ENCODE measurements at regions not wholly inside any gene's neighbourhood (a gene's known extent, or its start where the extent isn't known, plus 50 kb on each side); places are given as distances from the start of the nearest gene placed in this dataset.

DNA sequence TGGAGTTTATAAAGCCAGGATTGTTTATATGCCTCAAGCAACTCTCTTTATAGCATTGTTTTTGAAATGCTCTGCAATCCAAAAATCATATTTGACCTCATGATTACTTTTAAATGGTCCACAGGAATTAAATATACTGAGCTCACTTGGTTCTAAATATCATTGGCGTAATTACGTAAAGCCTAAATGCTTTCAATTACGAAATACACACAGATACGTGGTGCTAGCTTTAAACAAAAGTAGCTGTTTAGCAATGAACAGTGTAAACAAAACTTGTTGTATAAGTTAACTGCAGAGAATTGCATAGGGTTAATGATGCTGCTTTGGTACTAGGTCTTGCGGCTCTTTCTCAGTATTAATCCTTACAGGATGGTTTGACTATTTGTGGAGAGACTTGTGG lies 346.6 kb downstream of the COG6 start:
- Histone ChIP-seq H3K27ac (ENCODE audit: low read depth, low read length) (no peak overlapping the region), H3K4me1 (ENCODE audit: control insufficient read depth, insufficient read depth, low read length, unreplicated experiment) (no peaks in the 10 kb centered on the region), H3K27me3 (ENCODE audit: insufficient read depth, low read length) (no peaks in the 10 kb centered on the region)

GRCh38 chr13:40013554-40013953 lies 358.1 kb downstream of the COG6 start:
- Histone ChIP-seq H3K4me1 (ENCODE audit: control insufficient read depth, insufficient read depth, low read length, unreplicated experiment) (no peaks in the 10 kb centered on the region), H3K4me3 (ENCODE audit: low read depth, low read length) (no peak overlapping the region), H2AFZ (ENCODE audit: low read length, unreplicated experiment) (no peak overlapping the region)

More for the DNA sequence above, 346.6 kb downstream of the COG6 start:
- no peak overlapping the region for H2AFZ ChIP-seq (ENCODE audit: low read length, unreplicated experiment)
- no peak overlapping the region for H3K4me3 ChIP-seq (ENCODE audit: low read depth, low read length)
- H3K79me2 ChIP-seq (ENCODE audit: control insufficient read depth, insufficient read depth, low read length, unreplicated experiment) = no peaks in the 10 kb centered on the region
- H3K36me3 ChIP-seq (ENCODE audit: insufficient read depth, low read length) = no peaks in the 10 kb centered on the region

GRCh38 chr13:40016953-40017660 lies 361.6 kb downstream of the COG6 start:
- H3K27me3 ChIP-seq (ENCODE audit: insufficient read depth, low read length) = no peaks in the 10 kb centered on the region
- H2AFZ ChIP-seq (ENCODE audit: low read length, unreplicated experiment) = no peak overlapping the region
- no peaks in the 10 kb centered on the region for H3K4me1 ChIP-seq (ENCODE audit: control insufficient read depth, insufficient read depth, low read length, unreplicated experiment)
- H3K36me3 ChIP-seq (ENCODE audit: insufficient read depth, low read length) = no peaks in the 10 kb centered on the region
- no peak overlapping the region for H3K4me3 ChIP-seq (ENCODE audit: low read depth, low read length)
- H3K27ac ChIP-seq (ENCODE audit: low read depth, low read length) = no peak overlapping the region
- no peaks in the 10 kb centered on the region for H3K79me2 ChIP-seq (ENCODE audit: control insufficient read depth, insufficient read depth, low read length, unreplicated experiment)

More at GRCh38 chr13:40013554-40013953, 358.1 kb downstream of the COG6 start:
- Histone ChIP-seq H3K79me2 (ENCODE audit: control insufficient read depth, insufficient read depth, low read length, unreplicated experiment) (no peaks in the 10 kb centered on the region), H3K27ac (ENCODE audit: low read depth, low read length) (no peak overlapping the region), H3K36me3 (ENCODE audit: insufficient read depth, low read length) (no peaks in the 10 kb centered on the region), H3K27me3 (ENCODE audit: insufficient read depth, low read length) (no peaks in the 10 kb centered on the region)

DNA sequence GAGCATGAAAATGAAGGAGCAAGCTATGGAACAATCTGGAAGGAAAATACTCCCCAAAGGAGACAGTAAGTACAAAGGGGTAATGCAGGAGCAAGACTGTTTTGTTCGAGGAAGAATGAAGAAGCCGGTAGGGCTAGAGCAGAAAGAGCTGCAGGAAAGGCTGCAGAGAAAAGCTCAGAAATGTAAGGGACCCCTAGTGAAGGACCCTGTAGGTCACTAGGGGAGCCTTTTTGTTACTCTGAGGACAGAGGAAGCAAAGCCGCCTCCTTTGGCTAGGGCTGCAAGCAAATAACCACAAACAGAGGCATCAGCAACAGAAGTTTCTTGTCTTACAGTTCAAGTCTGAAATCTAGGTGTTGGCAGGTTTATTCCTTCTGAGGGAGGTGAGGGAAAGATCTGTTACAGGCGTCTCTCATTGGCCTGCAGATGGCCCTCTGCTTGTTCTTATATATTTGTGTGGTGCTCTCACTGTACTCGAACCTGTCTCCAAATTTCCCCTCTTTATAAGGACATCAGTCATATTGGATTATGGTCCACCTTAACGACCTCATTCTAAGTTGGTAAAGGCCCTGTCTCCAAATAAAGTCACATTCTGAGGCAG lies 362.3 kb downstream of the COG6 start:
- no peak overlapping the region for H3K27ac ChIP-seq (ENCODE audit: low read depth, low read length)
- H3K79me2 ChIP-seq (ENCODE audit: control insufficient read depth, insufficient read depth, low read length, unreplicated experiment) = no peaks in the 10 kb centered on the region
- no peaks in the 10 kb centered on the region for H3K27me3 ChIP-seq (ENCODE audit: insufficient read depth, low read length)
- no peaks in the 10 kb centered on the region for H3K36me3 ChIP-seq (ENCODE audit: insufficient read depth, low read length)
- H3K4me3 ChIP-seq (ENCODE audit: low read depth, low read length) = no peak overlapping the region
- no peaks in the 10 kb centered on the region for H3K4me1 ChIP-seq (ENCODE audit: control insufficient read depth, insufficient read depth, low read length, unreplicated experiment)
- no peak overlapping the region for H2AFZ ChIP-seq (ENCODE audit: low read length, unreplicated experiment)

DNA sequence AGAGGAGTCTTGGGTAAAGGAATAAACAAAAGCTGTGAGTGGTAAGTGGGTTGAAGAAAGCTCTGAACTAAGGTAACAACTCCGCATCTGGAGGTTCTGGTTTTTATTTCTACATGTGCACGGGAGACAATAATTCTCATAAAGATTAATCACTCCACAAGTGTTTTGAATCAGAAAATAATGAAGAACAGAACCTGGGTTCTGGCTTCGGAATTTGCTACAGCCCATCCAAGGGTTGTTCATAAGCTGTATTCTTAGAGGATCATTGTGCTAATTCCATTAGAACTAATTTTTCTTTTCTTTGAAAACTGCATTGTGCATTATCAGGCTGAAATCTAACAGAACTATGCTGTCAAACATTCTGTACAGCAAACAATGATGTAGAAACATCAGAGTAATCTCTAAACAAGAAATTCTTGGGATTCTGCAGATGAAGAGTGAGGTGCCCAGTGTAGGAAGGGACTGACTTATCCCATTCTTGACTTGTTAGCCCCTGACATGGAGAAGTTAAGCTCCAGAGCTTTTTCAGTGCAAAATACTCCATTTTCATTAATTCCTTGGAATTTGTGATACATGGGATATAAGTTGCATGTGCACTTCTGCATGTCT lies 368.2 kb downstream of the COG6 start:
- H3K79me2 ChIP-seq (ENCODE audit: control insufficient read depth, insufficient read depth, low read length, unreplicated experiment) = no peaks in the 10 kb centered on the region
- H3K27me3 ChIP-seq (ENCODE audit: insufficient read depth, low read length) = no peaks in the 10 kb centered on the region
- no peak overlapping the region for H2AFZ ChIP-seq (ENCODE audit: low read length, unreplicated experiment)
- peaks cover 22% of the 10 kb centered on the region for H3K4me1 ChIP-seq (ENCODE audit: control insufficient read depth, insufficient read depth, low read length, unreplicated experiment)
- H3K36me3 ChIP-seq (ENCODE audit: insufficient read depth, low read length) = no peaks in the 10 kb centered on the region
- no peak overlapping the region for H3K4me3 ChIP-seq (ENCODE audit: low read depth, low read length)
- H3K27ac ChIP-seq (ENCODE audit: low read depth, low read length) = no peak overlapping the region

GRCh38 chr13:40024204-40024966 lies 368.9 kb downstream of the COG6 start:
- H3K27me3 ChIP-seq (ENCODE audit: insufficient read depth, low read length) = no peaks in the 10 kb centered on the region
- no peaks in the 10 kb centered on the region for H3K79me2 ChIP-seq (ENCODE audit: control insufficient read depth, insufficient read depth, low read length, unreplicated experiment)
- H3K27ac ChIP-seq (ENCODE audit: low read depth, low read length) = peak overlapping the region; percentile 50
- no peak overlapping the region for H2AFZ ChIP-seq (ENCODE audit: low read length, unreplicated experiment)
- no peaks in the 10 kb centered on the region; the same call in 1 of the 2 replicates for H3K36me3 ChIP-seq (ENCODE audit: insufficient read depth, low read length)
- no peak overlapping the region for H3K4me3 ChIP-seq (ENCODE audit: low read depth, low read length)
- H3K4me1 ChIP-seq (ENCODE audit: control insufficient read depth, insufficient read depth, low read length, unreplicated experiment) = peaks cover 22% of the 10 kb centered on the region

DNA sequence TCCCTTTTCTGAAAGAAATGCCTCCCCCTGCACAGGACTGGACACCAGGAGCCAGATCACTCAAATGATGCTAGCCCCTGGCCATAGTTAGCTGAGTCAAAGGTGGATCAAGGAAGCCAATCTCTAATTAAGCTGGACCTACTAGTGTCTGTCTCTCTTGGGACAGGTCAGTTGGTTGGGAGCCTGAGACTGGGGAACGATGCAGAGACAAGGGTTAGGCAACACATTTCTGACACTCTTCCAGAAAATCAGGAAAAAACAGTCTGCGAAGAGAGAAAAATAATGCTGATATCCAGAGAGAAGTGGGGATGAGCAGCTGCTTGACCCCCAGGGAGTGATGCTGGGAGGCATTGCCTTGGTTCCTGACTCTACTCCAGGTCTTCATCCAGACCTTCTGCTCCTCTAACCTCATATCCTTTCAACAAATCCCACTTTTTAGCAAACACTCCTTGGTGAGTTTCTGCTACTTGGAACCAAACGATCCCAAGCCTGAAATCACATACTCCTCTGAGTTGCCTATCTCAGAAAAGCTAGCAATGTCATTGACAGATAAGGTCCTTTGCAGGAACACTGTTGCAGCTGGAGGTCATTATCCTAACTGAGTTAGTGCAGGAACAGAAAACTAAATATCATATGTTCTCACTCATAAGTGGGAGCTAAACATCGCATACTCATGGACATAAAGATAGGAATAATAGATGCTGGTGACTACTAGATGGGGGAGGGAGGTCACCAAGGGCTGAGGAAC lies 369.7 kb downstream of the COG6 start:
- Histone ChIP-seq H3K27me3 (ENCODE audit: insufficient read depth, low read length) (no peaks in the 10 kb centered on the region), H3K4me1 (ENCODE audit: control insufficient read depth, insufficient read depth, low read length, unreplicated experiment) (peaks cover 22% of the 10 kb centered on the region), H2AFZ (ENCODE audit: low read length, unreplicated experiment) (no peak overlapping the region), H3K4me3 (ENCODE audit: low read depth, low read length) (no peak overlapping the region), H3K79me2 (ENCODE audit: control insufficient read depth, insufficient read depth, low read length, unreplicated experiment) (no peaks in the 10 kb centered on the region), H3K36me3 (ENCODE audit: insufficient read depth, low read length) (no peaks in the 10 kb centered on the region; the same call in 1 of the 2 replicates), H3K27ac (ENCODE audit: low read depth, low read length) (peak overlapping the region; percentile 50)

DNA sequence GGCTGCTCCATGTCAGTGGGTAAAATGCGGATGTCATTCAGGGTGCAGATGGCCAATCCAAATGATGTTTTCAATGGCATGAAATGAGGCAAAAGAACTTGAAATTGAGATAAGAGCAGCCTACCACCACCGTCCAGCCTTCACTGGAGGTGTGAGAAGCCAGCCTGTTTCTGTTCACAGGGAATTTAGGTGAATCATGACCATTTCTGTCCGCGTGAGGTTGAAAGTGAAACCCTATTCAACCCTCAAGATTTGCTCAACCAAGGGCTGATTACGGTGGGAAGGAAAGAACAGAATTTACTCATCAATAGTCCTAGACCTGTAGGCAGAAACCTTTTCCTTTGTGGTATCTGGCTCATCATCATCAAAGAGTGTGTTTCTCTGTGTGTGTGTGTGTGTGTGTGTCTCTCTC lies 370.7 kb downstream of the COG6 start:
- Histone ChIP-seq H3K36me3 (ENCODE audit: insufficient read depth, low read length) (no peaks in the 10 kb centered on the region; the same call in 1 of the 2 replicates), H3K27me3 (ENCODE audit: insufficient read depth, low read length) (no peaks in the 10 kb centered on the region), H3K4me3 (ENCODE audit: low read depth, low read length) (no peak overlapping the region), H3K79me2 (ENCODE audit: control insufficient read depth, insufficient read depth, low read length, unreplicated experiment) (no peaks in the 10 kb centered on the region), H3K4me1 (ENCODE audit: control insufficient read depth, insufficient read depth, low read length, unreplicated experiment) (peaks cover 29% of the 10 kb centered on the region), H2AFZ (ENCODE audit: low read length, unreplicated experiment) (no peak overlapping the region), H3K27ac (ENCODE audit: low read depth, low read length) (no peak overlapping the region)

DNA sequence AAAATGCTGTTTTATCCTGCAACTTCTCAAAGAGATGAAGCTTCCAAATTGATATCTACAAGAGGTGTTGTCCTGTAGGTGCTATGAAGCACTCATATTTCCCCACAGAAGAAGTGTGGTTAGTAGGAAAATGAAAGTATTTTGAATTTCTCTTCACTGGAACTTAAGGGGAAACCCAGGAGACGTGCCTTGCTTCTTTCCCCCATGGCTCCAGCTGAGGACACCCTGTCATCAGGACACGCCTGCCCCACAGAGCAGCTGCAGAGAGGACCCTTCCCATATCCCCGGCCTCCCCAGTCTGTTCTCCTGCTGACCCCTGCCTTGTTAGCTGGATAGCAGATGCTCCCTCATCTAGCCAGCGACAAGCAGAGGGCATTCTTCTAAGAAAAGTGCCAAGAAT lies 371.3 kb downstream of the COG6 start:
- Histone ChIP-seq H3K27ac (ENCODE audit: low read depth, low read length) (no peak overlapping the region), H2AFZ (ENCODE audit: low read length, unreplicated experiment) (no peak overlapping the region), H3K36me3 (ENCODE audit: insufficient read depth, low read length) (no peaks in the 10 kb centered on the region; the same call in 1 of the 2 replicates), H3K4me1 (ENCODE audit: control insufficient read depth, insufficient read depth, low read length, unreplicated experiment) (peaks cover 32% of the 10 kb centered on the region), H3K79me2 (ENCODE audit: control insufficient read depth, insufficient read depth, low read length, unreplicated experiment) (no peaks in the 10 kb centered on the region), H3K4me3 (ENCODE audit: low read depth, low read length) (no peak overlapping the region), H3K27me3 (ENCODE audit: insufficient read depth, low read length) (no peaks in the 10 kb centered on the region)

DNA sequence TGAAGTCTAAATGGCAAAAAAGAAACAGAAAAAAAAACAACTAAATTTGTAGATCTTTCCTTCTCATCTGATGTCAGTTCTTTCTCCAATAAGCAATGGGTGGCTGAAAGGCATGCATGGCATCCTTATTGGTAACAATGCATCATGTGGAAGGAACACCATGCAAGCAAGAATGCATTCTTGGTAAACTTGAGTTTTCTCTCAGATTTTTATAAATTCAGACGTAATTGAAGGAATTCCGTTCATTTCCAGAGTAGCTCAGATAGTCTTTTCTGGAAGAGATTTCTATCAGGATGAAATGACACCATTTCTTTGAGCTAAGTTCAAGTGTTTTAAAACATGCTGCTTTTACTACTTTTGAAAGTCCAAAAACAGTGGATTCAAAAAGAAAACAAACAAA lies 373.0 kb downstream of the COG6 start:
- Histone ChIP-seq H3K4me1 (ENCODE audit: control insufficient read depth, insufficient read depth, low read length, unreplicated experiment) (peaks cover 30% of the 10 kb centered on the region), H3K27ac (ENCODE audit: low read depth, low read length) (no peak overlapping the region), H2AFZ (ENCODE audit: low read length, unreplicated experiment) (no peak overlapping the region), H3K79me2 (ENCODE audit: control insufficient read depth, insufficient read depth, low read length, unreplicated experiment) (no peaks in the 10 kb centered on the region), H3K27me3 (ENCODE audit: insufficient read depth, low read length) (no peaks in the 10 kb centered on the region), H3K36me3 (ENCODE audit: insufficient read depth, low read length) (no peaks in the 10 kb centered on the region; the same call in 1 of the 2 replicates), H3K4me3 (ENCODE audit: low read depth, low read length) (no peak overlapping the region)
